IPS-NIHi11 (cell line): ENCODE measurements at regions not wholly inside any gene's neighbourhood (a gene's known extent, or its start where the extent isn't known, plus 50 kb on each side); places are given as distances from the start of the nearest gene placed in this dataset.
"Not testable (repeated sequence)": the region's sequence is repeated elsewhere in the genome, so short reads cannot be mapped to it uniquely, and the experiment has no call there.

ENCODE experiments used
- DNase-seq: peaks from one replicate; pipeline ENCODE4 v3.0.0; 2012; ENCODE audit warnings: mixed read lengths, low spot score

- no peak for DNase-seq
Measured at GRCh38 chr14:71240171-71240570, 332.9 kb downstream of the PCNX1 start.

- no peak for DNase-seq
Measured at GRCh38 chr14:71240866-71241520, 333.7 kb downstream of the PCNX1 start.

GRCh38 chr14:71242237-71242748, 335.0 kb downstream of the PCNX1 start:
- DNase-seq: no peak

GRCh38 chr14:71243697-71244096, 336.4 kb downstream of the PCNX1 start:
- DNase-seq: no peak

- DNase-seq: no peak
Measured at GRCh38 chr14:71244341-71244740, 337.1 kb downstream of the PCNX1 start.

- DNase-seq: no peak
Measured at GRCh38 chr14:71245659-71246361, 338.6 kb downstream of the PCNX1 start.

- no peak for DNase-seq
Measured at GRCh38 chr14:71246539-71246938, 339.3 kb downstream of the PCNX1 start.

- DNase-seq: no peak
Measured at GRCh38 chr14:71247106-71247505, 339.8 kb downstream of the PCNX1 start.

GRCh38 chr14:71248194-71248593, 340.9 kb downstream of the PCNX1 start:
- DNase-seq: no peak

GRCh38 chr14:71250347-71250746, 343.1 kb downstream of the PCNX1 start:
- DNase-seq: no peak

- no peak for DNase-seq
Measured at GRCh38 chr14:71250791-71251190, 343.5 kb downstream of the PCNX1 start.

- DNase-seq: not testable (repeated sequence)
Measured at GRCh38 chr14:71254091-71254719, 346.9 kb downstream of the PCNX1 start.

- no peak for DNase-seq
Measured at GRCh38 chr14:71261206-71261605, 353.9 kb downstream of the PCNX1 start.

GRCh38 chr14:71262441-71262840, 355.2 kb downstream of the PCNX1 start:
- DNase-seq: no peak

- peak; percentile 38 for DNase-seq
Measured at GRCh38 chr14:71264260-71264659, 357.0 kb downstream of the PCNX1 start.

GRCh38 chr14:71267007-71267513, 359.8 kb downstream of the PCNX1 start:
- DNase-seq: no peak

GRCh38 chr14:71267691-71268090, 360.4 kb downstream of the PCNX1 start:
- no peak for DNase-seq

- no peak for DNase-seq
Measured at GRCh38 chr14:71270111-71270510, 362.9 kb downstream of the PCNX1 start.

- no peak for DNase-seq
Measured at GRCh38 chr14:71271166-71271945, 364.1 kb downstream of the PCNX1 start.

GRCh38 chr14:71273366-71273765, 366.1 kb downstream of the PCNX1 start:
- no peak for DNase-seq

GRCh38 chr14:71284048-71284447, 376.8 kb downstream of the PCNX1 start:
- DNase-seq: no peak

- no peak for DNase-seq
Measured at GRCh38 chr14:71286126-71286525, 378.9 kb downstream of the PCNX1 start.
